ENCODE measurements at regions not wholly inside any gene's neighbourhood (a gene's known extent, or its start where the extent isn't known, plus 50 kb on each side); places are given as distances from the start of the nearest gene placed in this dataset.
A peak's percentile ranks its signal among the peaks of the same experiment; 100 is the strongest.

- Histone ChIP-seq H3K4me1 (peaks cover 0 to 8% (median 0%) of the 10 kb centered on the region in 4 donors), H3K27me3 (no peaks in the 10 kb centered on the region), H3K4me3 (no peak overlapping the region), H3K27ac (no peak overlapping the region), H3K36me3 (peaks cover 0 to 26% (median 8%) of the 10 kb centered on the region in 4 donors), H3K9me3 (no peaks in the 10 kb centered on the region)
- TF ChIP-seq POLR2AphosphoS5 (IDR thresholded peaks at IDR 0.05), result no peak
- 86 to 95% methylated on average over 1 of the region's 1 CpG for WGBS, 2 donors
- ATAC-seq (ENCODE audit: low FRiP score in 2 of 2) (no peak), DNase-seq (no peak)
Observed at GRCh38 chr20:3354247-3354646, 53.2 kb downstream of the DNAAF9 start.

- H3K9me3 ChIP-seq, result no peaks in the 10 kb centered on the region
- TF ChIP-seq POLR2A (IDR thresholded peaks at IDR 0.05) (no peak), POLR2AphosphoS5 (IDR thresholded peaks at IDR 0.05) (no peak), CTCF (IDR thresholded peaks at IDR 0.05) (no peak), EP300 (IDR thresholded peaks at IDR 0.05) (no peak)
- no peak for ATAC-seq (ENCODE audit: low FRiP score in 2 of 2)
- H3K4me1 ChIP-seq, result peaks cover 0 to 8% (median 0%) of the 10 kb centered on the region in 4 donors
- no peaks in the 10 kb centered on the region for H3K27me3 ChIP-seq
- H3K36me3 ChIP-seq, result peaks cover 0 to 21% (median 8%) of the 10 kb centered on the region in 4 donors
- no peak overlapping the region for H3K27ac ChIP-seq
- H3K4me3 ChIP-seq, result no peak overlapping the region
- 89 to 96% methylated on average over 2 of the region's 2 CpGs for WGBS, 2 donors
- no peak for DNase-seq
Observed at GRCh38 chr20:3353646-3354045, 53.8 kb downstream of the DNAAF9 start.

- Histone ChIP-seq H3K27me3 (no peaks in the 10 kb centered on the region), H3K4me3 (no peak overlapping the region), H3K36me3 (peaks cover 3 to 28% (median 17%) of the 10 kb centered on the region in 4 donors), H3K27ac (no peak overlapping the region), H3K9me3 (no peaks in the 10 kb centered on the region), H3K4me1 (peaks cover 0 to 8% (median 0%) of the 10 kb centered on the region in 4 donors)
- 92 to 95% methylated on average over 6 of the region's 6 CpGs for WGBS, 2 donors
- no peak for DNase-seq
- TF ChIP-seq POLR2AphosphoS5 (IDR thresholded peaks at IDR 0.05), result no peak
- no peak for TF ChIP-seq POLR2A (IDR thresholded peaks at IDR 0.05)
- no peak for TF ChIP-seq CTCF (IDR thresholded peaks at IDR 0.05)
- no peak for TF ChIP-seq EP300 (IDR thresholded peaks at IDR 0.05)
- no peak for ATAC-seq (ENCODE audit: low FRiP score in 2 of 2)
Observed at GRCh38 chr20:3352202-3352601, 55.3 kb downstream of the DNAAF9 start.

- Histone ChIP-seq H3K36me3 (peaks cover 3 to 42% (median 24%) of the 10 kb centered on the region in 4 donors), H3K9me3 (no peaks in the 10 kb centered on the region), H3K4me1 (no peaks in the 10 kb centered on the region), H3K27ac (no peak overlapping the region), H3K4me3 (no peak overlapping the region), H3K27me3 (no peaks in the 10 kb centered on the region)
- DNase-seq (no peak), ATAC-seq (ENCODE audit: low FRiP score in 2 of 2) (no peak)
- 54 to 61% methylated on average over 1 of the region's 1 CpG for WGBS, 2 donors
- no peak for TF ChIP-seq POLR2A (IDR thresholded peaks at IDR 0.05)
- no peak for TF ChIP-seq CTCF (IDR thresholded peaks at IDR 0.05)
- TF ChIP-seq POLR2AphosphoS5 (IDR thresholded peaks at IDR 0.05), result no peak
- no peak for TF ChIP-seq EP300 (IDR thresholded peaks at IDR 0.05)
Observed at GRCh38 chr20:3350422-3350821, 57.0 kb downstream of the DNAAF9 start.

- Histone ChIP-seq H3K4me3 (no peak overlapping the region), H3K27ac (no peak overlapping the region), H3K27me3 (no peaks in the 10 kb centered on the region), H3K9me3 (no peaks in the 10 kb centered on the region), H3K36me3 (peaks cover 3 to 47% (median 21%) of the 10 kb centered on the region in 4 donors), H3K4me1 (no peaks in the 10 kb centered on the region)
- DNase-seq (peak in 1 of 2 donors; percentile 31), ATAC-seq (ENCODE audit: low FRiP score in 2 of 2) (no peak)
- WGBS, 2 donors, result 55 to 75% methylated on average over 2 of the region's 2 CpGs
- no peak for TF ChIP-seq POLR2A (IDR thresholded peaks at IDR 0.05)
- no peak for TF ChIP-seq EP300 (IDR thresholded peaks at IDR 0.05)
- TF ChIP-seq CTCF (IDR thresholded peaks at IDR 0.05), result no peak
- TF ChIP-seq POLR2AphosphoS5 (IDR thresholded peaks at IDR 0.05), result no peak
Observed at GRCh38 chr20:3349786-3350185, 57.7 kb downstream of the DNAAF9 start.
